Activated B cell treated with CpG ODN at 0.5 μM for 24 hours (primary cell): ENCODE measurements at regions not wholly inside any gene's neighbourhood (a gene's known extent, or its start where the extent isn't known, plus 50 kb on each side); places are given as distances from the start of the nearest gene placed in this dataset.
"Not testable (repeated sequence)": the region's sequence is repeated elsewhere in the genome, so short reads cannot be mapped to it uniquely, and the experiment has no call there.

ENCODE experiments used
- ATAC-seq: fragments of 200-7000 bp; cut with Tn5 transposase; one replicate; pipeline ENCODE4 v1.10.0; 2021; ENCODE audit warnings: low read depth, mild to moderate bottlenecking, moderate library complexity
- CTCF ChIA-PET: fragments of 350-600 bp; sonication (Branson Sonifier 250); formaldehyde crosslinking; loops from one replicate; lab custom pipeline; 2021; ENCODE audit warnings: antibody characterized with exemption; lab: Charles Lee
- POLR2A ChIA-PET: fragments of 350-600 bp; sonication (Branson Sonifier 250); formaldehyde crosslinking; loops from one replicate; lab custom pipeline; 2021; ENCODE audit warnings: antibody characterized with exemption; lab: Charles Lee
- DNase-seq: peaks from one replicate; pipeline ENCODE4 v3.0.0; 2022
- H3K27ac Mint-ChIP-seq: one replicate; pipeline ENCODE4 v1.8.0; 2020; ENCODE audit warnings: mixed read lengths
- H3K27me3 Mint-ChIP-seq: one replicate; pipeline ENCODE4 v1.8.0; 2021; ENCODE audit warnings: mixed read lengths
- H3K36me3 Mint-ChIP-seq: one replicate; pipeline ENCODE4 v1.8.0; 2021; ENCODE audit warnings: low read depth, mixed read lengths
- H3K4me1 Mint-ChIP-seq: one replicate; pipeline ENCODE4 v1.8.0; 2021; ENCODE audit warnings: mixed read lengths
- H3K4me3 Mint-ChIP-seq: one replicate; pipeline ENCODE4 v1.8.0; 2020; ENCODE audit warnings: mild to moderate bottlenecking, mixed read lengths
- H3K9me3 Mint-ChIP-seq: one replicate; pipeline ENCODE4 v1.8.0; 2020; ENCODE audit warnings: mixed read lengths
- CTCF ChIP-seq: fragments of 200-600 bp; IDR thresholded peaks from one replicate; pipeline ENCODE4 v1.8.0; 2022; ENCODE audit warnings: antibody characterized with exemption, mild to moderate bottlenecking
- intact Hi-C: fragments of 100-400 bp; cut with micrococcal nuclease; formaldehyde crosslinking; loops from one replicate; pipeline ENCODE4 v1.15.1; 2024

GRCh38 chr2:224126440-224126839 lies 87.4 kb upstream of the SERPINE2 start:
- POLR2A ChIA-PET: no interaction called here
- DNase-seq: no peak
- intact Hi-C loops: no loop called here
- ATAC-seq: no peak
- no peaks in the 10 kb centered on the region for H3K4me1 Mint-ChIP-seq
- H3K36me3 Mint-ChIP-seq: no peaks in the 10 kb centered on the region
- peaks cover 6% of the 10 kb centered on the region for H3K9me3 Mint-ChIP-seq
- no peak overlapping the region for H3K4me3 Mint-ChIP-seq
- peaks cover 8% of the 10 kb centered on the region for H3K27me3 Mint-ChIP-seq
- no peak for TF ChIP-seq CTCF
- CTCF ChIA-PET: no interaction called here
- no peak overlapping the region for H3K27ac Mint-ChIP-seq

DNA sequence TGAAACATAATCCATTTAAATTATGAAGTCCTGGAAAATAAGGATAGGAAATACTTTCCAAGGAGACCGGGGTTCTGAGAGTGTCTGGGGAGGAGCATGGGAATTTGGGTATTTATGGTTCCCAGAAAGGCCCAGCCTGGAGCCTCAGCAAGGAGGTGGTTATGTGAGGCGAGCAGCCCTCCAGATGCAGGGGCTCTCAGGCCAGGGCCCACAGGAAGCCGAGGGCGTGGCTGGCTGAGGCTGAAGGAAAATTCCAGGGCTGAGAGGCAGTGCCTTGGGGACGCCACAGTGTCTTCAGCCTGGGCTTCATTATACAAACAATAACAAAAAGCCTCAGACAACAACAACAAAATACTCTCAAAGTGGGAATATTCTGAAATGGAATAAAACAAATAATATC lies 86.9 kb upstream of the SERPINE2 start:
- Mint-ChIP-seq H3K4me1 (no peaks in the 10 kb centered on the region), H3K36me3 (no peaks in the 10 kb centered on the region), H3K9me3 (peaks cover 6% of the 10 kb centered on the region), H3K27ac (no peak overlapping the region), H3K4me3 (no peak overlapping the region), H3K27me3 (peaks cover 10% of the 10 kb centered on the region)
- DNase-seq (no peak), ATAC-seq (no peak)
- no peak for TF ChIP-seq CTCF
- ChIA-PET CTCF (no interaction called here), POLR2A (no interaction called here)
- intact Hi-C loops: no loop called here

GRCh38 chr2:224122542-224122941 lies 83.5 kb upstream of the SERPINE2 start:
- ChIA-PET POLR2A (no interaction called here), CTCF (no interaction called here)
- ATAC-seq (no peak), DNase-seq (no peak)
- no peak for TF ChIP-seq CTCF
- peaks cover 15% of the 10 kb centered on the region for H3K9me3 Mint-ChIP-seq
- H3K4me1 Mint-ChIP-seq: no peaks in the 10 kb centered on the region
- H3K27me3 Mint-ChIP-seq: peaks cover 7% of the 10 kb centered on the region
- no peaks in the 10 kb centered on the region for H3K36me3 Mint-ChIP-seq
- H3K4me3 Mint-ChIP-seq: no peak overlapping the region
- intact Hi-C loops: no loop called here
- H3K27ac Mint-ChIP-seq: no peak overlapping the region

- no peak for TF ChIP-seq CTCF
- H3K27me3 Mint-ChIP-seq: peaks cover 3% of the 10 kb centered on the region
- no peak overlapping the region for H3K4me3 Mint-ChIP-seq
- no peak overlapping the region for H3K27ac Mint-ChIP-seq
- H3K4me1 Mint-ChIP-seq: no peaks in the 10 kb centered on the region
- DNase-seq: no peak
- no peak for ATAC-seq
- ChIA-PET POLR2A (no interaction called here), CTCF (no interaction called here)
- H3K9me3 Mint-ChIP-seq: peaks cover 15% of the 10 kb centered on the region
- H3K36me3 Mint-ChIP-seq: no peaks in the 10 kb centered on the region
- intact Hi-C loops: no loop called here
These were observed 82.5 kb upstream of the SERPINE2 start for GRCh38 chr2:224121406-224122067.

DNA sequence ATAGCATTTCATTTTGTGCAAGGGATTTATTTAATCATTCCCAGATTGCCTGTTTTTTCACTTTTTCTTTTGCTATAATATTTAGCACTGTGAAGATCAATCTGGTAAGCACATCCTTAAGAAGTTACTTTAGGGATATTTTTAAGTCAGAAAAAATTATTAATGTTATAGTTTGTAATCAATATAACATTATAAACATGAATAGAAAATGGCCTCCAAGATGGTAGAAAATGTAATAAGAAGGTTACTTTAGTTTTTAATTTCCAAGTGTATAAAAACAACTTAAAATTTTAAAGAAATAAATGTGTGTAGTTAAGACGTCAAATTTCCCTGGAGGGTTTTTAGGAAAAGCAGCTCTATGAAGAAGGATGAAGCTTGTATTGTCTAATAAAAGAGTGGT lies 81.9 kb upstream of the SERPINE2 start:
- no peak overlapping the region for H3K27ac Mint-ChIP-seq
- intact Hi-C loops: no loop called here
- DNase-seq: no peak
- ChIA-PET CTCF (no interaction called here), POLR2A (no interaction called here)
- TF ChIP-seq CTCF: no peak
- H3K27me3 Mint-ChIP-seq: peaks cover 3% of the 10 kb centered on the region
- no peaks in the 10 kb centered on the region for H3K36me3 Mint-ChIP-seq
- no peak for ATAC-seq
- peaks cover 15% of the 10 kb centered on the region for H3K9me3 Mint-ChIP-seq
- H3K4me3 Mint-ChIP-seq: no peak overlapping the region
- no peaks in the 10 kb centered on the region for H3K4me1 Mint-ChIP-seq

GRCh38 chr2:224119846-224120245 lies 80.8 kb upstream of the SERPINE2 start:
- intact Hi-C loops, CTCF ChIA-PET, H3K4me1 Mint-ChIP-seq, H3K4me3 Mint-ChIP-seq, H3K9me3 Mint-ChIP-seq, H3K36me3 Mint-ChIP-seq, H3K27me3 Mint-ChIP-seq, POLR2A ChIA-PET, ATAC-seq, DNase-seq, H3K27ac Mint-ChIP-seq: not testable (repeated sequence)
